ENCODE measurements at regions not wholly inside any gene's neighbourhood (a gene's known extent, or its start where the extent isn't known, plus 50 kb on each side); places are given as distances from the start of the nearest gene placed in this dataset.

- TF ChIP-seq YY1 (IDR thresholded peaks at IDR 0.05; ENCODE audit: insufficient read depth, insufficient read length) (no peak), ZNF274 (IDR thresholded peaks at IDR 0.05; ENCODE audit: low read depth, low read length) (no peak), SUZ12 (IDR thresholded peaks at IDR 0.05; ENCODE audit: extremely low read depth, insufficient read depth, insufficient read length) (no peak)
These were observed 172.0 kb downstream of the BAMBI start for GRCh38 chr10:28849309-28849708.
